Skeletal muscle satellite cell (primary cell): ENCODE measurements at regions not wholly inside any gene's neighbourhood (a gene's known extent, or its start where the extent isn't known, plus 50 kb on each side); places are given as distances from the start of the nearest gene placed in this dataset.

Experiments used
- H3K27me3 ChIP-seq: 2 replicates; pipeline ENCODE4 v1.7.0; 2013; ENCODE audit warnings: low read length; ENCODE audit not compliant: control insufficient read depth, insufficient read depth
- H3K36me3 ChIP-seq: 2 replicates; pipeline ENCODE4 v1.7.0; 2013; ENCODE audit warnings: mild to moderate bottlenecking, control low read depth, low read length; ENCODE audit not compliant: insufficient read depth
- H3K4me1 ChIP-seq: 2 replicates; pipeline ENCODE4 v1.7.0; 2013; ENCODE audit warnings: low read length; ENCODE audit not compliant: control insufficient read depth, insufficient read depth
- H3K4me2 ChIP-seq: 2 replicates; pipeline ENCODE4 v1.7.0; 2013; ENCODE audit warnings: mild to moderate bottlenecking, low read length
- H3K4me3 ChIP-seq: 2 replicates; pipeline ENCODE4 v1.7.0; 2013; ENCODE audit warnings: low read length
- H3K9ac ChIP-seq: 2 replicates; pipeline ENCODE4 v1.7.0; 2013; ENCODE audit warnings: mild to moderate bottlenecking, low read depth, low read length, moderate library complexity
- H3K9me3 ChIP-seq: replicated peaks from 2 replicates; pipeline ENCODE4 v1.7.0; 2013; ENCODE audit warnings: mild to moderate bottlenecking, control low read depth, low read length

GRCh38 chr3:16040991-16041390, 133.5 kb upstream of the GALNT15 start:
- Histone ChIP-seq H3K27me3 (no peaks in the 10 kb centered on the region), H3K9ac (no peak overlapping the region), H3K4me3 (no peak overlapping the region), H3K4me2 (no peak overlapping the region), H3K4me1 (no peaks in the 10 kb centered on the region), H3K36me3 (no peaks in the 10 kb centered on the region), H3K9me3 (no peaks in the 10 kb centered on the region)

GRCh38 chr3:16048435-16049318, 125.8 kb upstream of the GALNT15 start:
- Histone ChIP-seq H3K36me3 (no peaks in the 10 kb centered on the region), H3K4me2 (peak overlapping the region; percentile 69), H3K4me3 (peak overlapping the region; percentile 44), H3K9me3 (no peaks in the 10 kb centered on the region), H3K4me1 (peaks cover 3% of the 10 kb centered on the region), H3K9ac (no peak overlapping the region), H3K27me3 (no peaks in the 10 kb centered on the region)

- H3K9me3 ChIP-seq, result no peaks in the 10 kb centered on the region
Measured at GRCh38 chr3:16050641-16051467, 123.6 kb upstream of the GALNT15 start.

GRCh38 chr3:16051691-16052090, 122.8 kb upstream of the GALNT15 start:
- no peak overlapping the region for H3K9ac ChIP-seq
- no peaks in the 10 kb centered on the region for H3K36me3 ChIP-seq
- H3K4me2 ChIP-seq, result no peak overlapping the region
- no peak overlapping the region for H3K4me3 ChIP-seq
- H3K4me1 ChIP-seq, result peaks cover 19% of the 10 kb centered on the region
- H3K27me3 ChIP-seq, result no peaks in the 10 kb centered on the region
- H3K9me3 ChIP-seq, result no peaks in the 10 kb centered on the region

More at GRCh38 chr3:16050641-16051467, 123.6 kb upstream of the GALNT15 start:
- Histone ChIP-seq H3K36me3 (no peaks in the 10 kb centered on the region), H3K4me3 (no peak overlapping the region), H3K27me3 (no peaks in the 10 kb centered on the region), H3K4me1 (peaks cover 11% of the 10 kb centered on the region), H3K4me2 (no peak overlapping the region), H3K9ac (no peak overlapping the region)

GRCh38 chr3:16052964-16053363, 121.5 kb upstream of the GALNT15 start:
- no peaks in the 10 kb centered on the region for H3K36me3 ChIP-seq
- no peaks in the 10 kb centered on the region for H3K27me3 ChIP-seq
- H3K4me3 ChIP-seq, result no peak overlapping the region
- no peak overlapping the region for H3K9ac ChIP-seq
- H3K4me2 ChIP-seq, result no peak overlapping the region
- peaks cover 19% of the 10 kb centered on the region for H3K4me1 ChIP-seq
- no peaks in the 10 kb centered on the region for H3K9me3 ChIP-seq

- Histone ChIP-seq H3K4me1 (peaks cover 24% of the 10 kb centered on the region), H3K4me2 (no peak overlapping the region), H3K4me3 (no peak overlapping the region), H3K27me3 (no peaks in the 10 kb centered on the region), H3K9ac (no peak overlapping the region), H3K9me3 (no peaks in the 10 kb centered on the region), H3K36me3 (no peaks in the 10 kb centered on the region)
Measured at GRCh38 chr3:16053794-16054193, 120.7 kb upstream of the GALNT15 start.

- no peaks in the 10 kb centered on the region for H3K27me3 ChIP-seq
- H3K9me3 ChIP-seq, result no peaks in the 10 kb centered on the region
- H3K4me3 ChIP-seq, result no peak overlapping the region
- H3K36me3 ChIP-seq, result no peaks in the 10 kb centered on the region
- H3K9ac ChIP-seq, result peak overlapping the region; percentile 46
- H3K4me2 ChIP-seq, result peak overlapping the region; percentile 15
- H3K4me1 ChIP-seq, result peaks cover 39% of the 10 kb centered on the region
Measured at GRCh38 chr3:16055606-16056211, 118.8 kb upstream of the GALNT15 start.

GRCh38 chr3:16056217-16056616, 118.3 kb upstream of the GALNT15 start:
- Histone ChIP-seq H3K4me1 (peaks cover 44% of the 10 kb centered on the region), H3K9ac (peak overlapping the region; percentile 46), H3K4me3 (no peak overlapping the region), H3K9me3 (no peaks in the 10 kb centered on the region), H3K27me3 (no peaks in the 10 kb centered on the region), H3K36me3 (no peaks in the 10 kb centered on the region), H3K4me2 (no peak overlapping the region)

GRCh38 chr3:16058521-16058920, 116.0 kb upstream of the GALNT15 start:
- Histone ChIP-seq H3K9me3 (no peaks in the 10 kb centered on the region), H3K4me2 (peak overlapping the region; percentile 3), H3K9ac (peak overlapping the region; percentile 77), H3K36me3 (no peaks in the 10 kb centered on the region), H3K4me3 (no peak overlapping the region), H3K4me1 (peaks cover 54% of the 10 kb centered on the region), H3K27me3 (no peaks in the 10 kb centered on the region)

- no peaks in the 10 kb centered on the region for H3K27me3 ChIP-seq
- H3K9me3 ChIP-seq, result no peaks in the 10 kb centered on the region
- peak overlapping the region; percentile 23 for H3K4me3 ChIP-seq
- peak overlapping the region; percentile 64 for H3K4me2 ChIP-seq
- peaks cover 54% of the 10 kb centered on the region for H3K4me1 ChIP-seq
- no peaks in the 10 kb centered on the region for H3K36me3 ChIP-seq
- peak overlapping the region; percentile 77 for H3K9ac ChIP-seq
Measured at GRCh38 chr3:16059081-16059537, 115.4 kb upstream of the GALNT15 start.

- peaks cover 59% of the 10 kb centered on the region for H3K4me1 ChIP-seq
Measured at GRCh38 chr3:16059711-16060357, 114.6 kb upstream of the GALNT15 start.

More at GRCh38 chr3:16059711-16060357, 114.6 kb upstream of the GALNT15 start:
- Histone ChIP-seq H3K9ac (peak overlapping the region; percentile 77), H3K9me3 (no peaks in the 10 kb centered on the region), H3K36me3 (no peaks in the 10 kb centered on the region), H3K4me2 (peak overlapping the region; percentile 64), H3K4me3 (peak overlapping the region; percentile 23), H3K27me3 (no peaks in the 10 kb centered on the region)
